GM12878 (cell line): ENCODE measurements at regions not wholly inside any gene's neighbourhood (a gene's known extent, or its start where the extent isn't known, plus 50 kb on each side); places are given as distances from the start of the nearest gene placed in this dataset.

ENCODE experiments used
- CBX5 ChIP-seq: sonication (generic); IDR thresholded peaks from 2 replicates; pipeline ENCODE4 v1.6.1; 2016; ENCODE audit warnings: low read depth, moderate library complexity, mild to moderate bottlenecking, inconsistent platforms
- CHD2 ChIP-seq: IDR thresholded peaks from 2 replicates; pipeline ENCODE4 v1.6.1; 2011; ENCODE audit warnings: low read depth, low read length, improper control_type of control experiment, borderline replicate concordance
- CHD4 ChIP-seq: fragments of 200-600 bp; sonication (generic); IDR thresholded peaks from 2 replicates; pipeline ENCODE4 v1.6.1; 2016; ENCODE audit warnings: mild to moderate bottlenecking
- CREB1 ChIP-seq: IDR thresholded peaks from 2 replicates; pipeline ENCODE4 v1.6.1; 2012; ENCODE audit warnings: low read depth, mild to moderate bottlenecking, inconsistent platforms
- JUND ChIP-seq: IDR thresholded peaks from 2 replicates; pipeline ENCODE4 v1.6.1; 2012; ENCODE audit warnings: low read depth, mild to moderate bottlenecking, low read length, improper control_type of control experiment, moderate library complexity
- NFXL1 ChIP-seq: fragments of 450-650 bp; IDR thresholded peaks from 2 replicates; pipeline ENCODE4 v1.6.1; 2017; ENCODE audit warnings: antibody characterized with exemption, mild to moderate bottlenecking, borderline replicate concordance
- PML ChIP-seq: IDR thresholded peaks from 2 replicates; pipeline ENCODE4 v1.6.1; 2012; ENCODE audit warnings: low read length, inconsistent platforms
- SRF ChIP-seq, 2 experiments: IDR thresholded peaks; 2 replicates each; pipeline ENCODE4 v1.6.1; 2011; ENCODE audit warnings: low read depth in 2 of 2, low read length in 2 of 2, mild to moderate bottlenecking in 1 of 2, moderate library complexity in 1 of 2
- ZNF24 ChIP-seq: fragments of 450-650 bp; IDR thresholded peaks from 2 replicates; pipeline ENCODE4 v1.6.1; 2017; ENCODE audit warnings: antibody characterized with exemption, mild to moderate bottlenecking
- ZNF622 ChIP-seq: fragments of 450-650 bp; IDR thresholded peaks from 2 replicates; pipeline ENCODE4 v1.6.1; 2017; ENCODE audit warnings: mild to moderate bottlenecking, inconsistent platforms
- ZZZ3 ChIP-seq: IDR thresholded peaks from 2 replicates; pipeline ENCODE4 v1.6.1; 2011; ENCODE audit warnings: low read depth; ENCODE audit not compliant: control insufficient read depth, insufficient read length
- TF ChIP-seq, protein P1 (sequence below): IDR thresholded peaks from 2 replicates; pipeline ENCODE4 v1.6.1; 2012; ENCODE audit warnings: improper control_type of control experiment, low read depth, low read length; ENCODE audit not compliant: insufficient replicate concordance
- TF ChIP-seq, protein P2 (sequence below): IDR thresholded peaks from 2 replicates; pipeline ENCODE4 v1.6.1; 2011; ENCODE audit warnings: borderline replicate concordance, low read depth, mild to moderate bottlenecking, moderate library complexity, mixed read lengths, low read length; ENCODE audit not compliant: insufficient read depth; ENCODE audit errors: extremely low read length
- TF ChIP-seq, protein P3 (sequence below): fragments of 450-650 bp; IDR thresholded peaks from 2 replicates; pipeline ENCODE4 v1.6.1; 2017; ENCODE audit warnings: low read depth, mild to moderate bottlenecking, moderate library complexity
- TF ChIP-seq, protein P4 (sequence below): fragments of 150-350 bp; IDR thresholded peaks from 2 replicates; pipeline ENCODE4 v1.6.1; 2016; ENCODE audit warnings: low read depth, low read length
- TF ChIP-seq, protein P5 (sequence below): IDR thresholded peaks from 2 replicates; pipeline ENCODE4 v1.6.1; 2012; ENCODE audit warnings: low read length, inconsistent platforms
- TF ChIP-seq, protein P6 (sequence below): fragments of 150-350 bp; IDR thresholded peaks from 2 replicates; pipeline ENCODE4 v1.6.1; 2014; ENCODE audit warnings: mild to moderate bottlenecking, low read depth, low read length

DNA sequence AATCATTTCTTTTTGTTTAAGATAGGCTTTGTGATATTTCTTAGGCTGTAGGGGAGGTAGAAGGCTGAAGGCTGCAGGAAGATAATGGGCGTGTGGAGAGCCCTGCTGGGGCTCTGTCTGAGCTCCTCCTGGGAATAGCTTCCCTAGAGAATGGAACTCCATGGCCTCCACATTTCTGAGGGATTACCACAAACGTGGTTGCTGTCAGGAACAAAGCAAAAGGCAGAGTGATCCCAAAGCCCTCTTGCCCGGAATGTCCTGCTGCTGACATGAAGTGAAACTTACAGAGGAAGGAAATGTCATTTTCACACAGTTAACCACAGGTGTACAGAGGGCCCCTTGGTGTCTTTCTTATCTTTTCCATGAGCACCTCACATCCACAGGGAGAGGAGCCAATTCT lies 89.3 kb downstream of the DDIT4L start (continued):
- TF ChIP-seq, protein P1, sequence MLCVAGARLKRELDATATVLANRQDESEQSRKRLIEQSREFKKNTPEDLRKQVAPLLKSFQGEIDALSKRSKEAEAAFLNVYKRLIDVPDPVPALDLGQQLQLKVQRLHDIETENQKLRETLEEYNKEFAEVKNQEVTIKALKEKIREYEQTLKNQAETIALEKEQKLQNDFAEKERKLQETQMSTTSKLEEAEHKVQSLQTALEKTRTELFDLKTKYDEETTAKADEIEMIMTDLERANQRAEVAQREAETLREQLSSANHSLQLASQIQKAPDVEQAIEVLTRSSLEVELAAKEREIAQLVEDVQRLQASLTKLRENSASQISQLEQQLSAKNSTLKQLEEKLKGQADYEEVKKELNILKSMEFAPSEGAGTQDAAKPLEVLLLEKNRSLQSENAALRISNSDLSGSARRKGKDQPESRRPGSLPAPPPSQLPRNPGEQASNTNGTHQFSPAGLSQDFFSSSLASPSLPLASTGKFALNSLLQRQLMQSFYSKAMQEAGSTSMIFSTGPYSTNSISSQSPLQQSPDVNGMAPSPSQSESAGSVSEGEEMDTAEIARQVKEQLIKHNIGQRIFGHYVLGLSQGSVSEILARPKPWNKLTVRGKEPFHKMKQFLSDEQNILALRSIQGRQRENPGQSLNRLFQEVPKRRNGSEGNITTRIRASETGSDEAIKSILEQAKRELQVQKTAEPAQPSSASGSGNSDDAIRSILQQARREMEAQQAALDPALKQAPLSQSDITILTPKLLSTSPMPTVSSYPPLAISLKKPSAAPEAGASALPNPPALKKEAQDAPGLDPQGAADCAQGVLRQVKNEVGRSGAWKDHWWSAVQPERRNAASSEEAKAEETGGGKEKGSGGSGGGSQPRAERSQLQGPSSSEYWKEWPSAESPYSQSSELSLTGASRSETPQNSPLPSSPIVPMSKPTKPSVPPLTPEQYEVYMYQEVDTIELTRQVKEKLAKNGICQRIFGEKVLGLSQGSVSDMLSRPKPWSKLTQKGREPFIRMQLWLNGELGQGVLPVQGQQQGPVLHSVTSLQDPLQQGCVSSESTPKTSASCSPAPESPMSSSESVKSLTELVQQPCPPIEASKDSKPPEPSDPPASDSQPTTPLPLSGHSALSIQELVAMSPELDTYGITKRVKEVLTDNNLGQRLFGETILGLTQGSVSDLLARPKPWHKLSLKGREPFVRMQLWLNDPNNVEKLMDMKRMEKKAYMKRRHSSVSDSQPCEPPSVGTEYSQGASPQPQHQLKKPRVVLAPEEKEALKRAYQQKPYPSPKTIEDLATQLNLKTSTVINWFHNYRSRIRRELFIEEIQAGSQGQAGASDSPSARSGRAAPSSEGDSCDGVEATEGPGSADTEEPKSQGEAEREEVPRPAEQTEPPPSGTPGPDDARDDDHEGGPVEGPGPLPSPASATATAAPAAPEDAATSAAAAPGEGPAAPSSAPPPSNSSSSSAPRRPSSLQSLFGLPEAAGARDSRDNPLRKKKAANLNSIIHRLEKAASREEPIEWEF = no peak
- TF ChIP-seq ZNF622 = no peak
- no peak for TF ChIP-seq ZNF24
- TF ChIP-seq PML = no peak
- no peak for TF ChIP-seq CBX5
- no peak for TF ChIP-seq CHD2
- TF ChIP-seq, protein P2, sequence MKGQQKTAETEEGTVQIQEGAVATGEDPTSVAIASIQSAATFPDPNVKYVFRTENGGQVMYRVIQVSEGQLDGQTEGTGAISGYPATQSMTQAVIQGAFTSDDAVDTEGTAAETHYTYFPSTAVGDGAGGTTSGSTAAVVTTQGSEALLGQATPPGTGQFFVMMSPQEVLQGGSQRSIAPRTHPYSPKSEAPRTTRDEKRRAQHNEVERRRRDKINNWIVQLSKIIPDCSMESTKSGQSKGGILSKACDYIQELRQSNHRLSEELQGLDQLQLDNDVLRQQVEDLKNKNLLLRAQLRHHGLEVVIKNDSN = no peak
- TF ChIP-seq CREB1 = no peak
- TF ChIP-seq, protein P3, sequence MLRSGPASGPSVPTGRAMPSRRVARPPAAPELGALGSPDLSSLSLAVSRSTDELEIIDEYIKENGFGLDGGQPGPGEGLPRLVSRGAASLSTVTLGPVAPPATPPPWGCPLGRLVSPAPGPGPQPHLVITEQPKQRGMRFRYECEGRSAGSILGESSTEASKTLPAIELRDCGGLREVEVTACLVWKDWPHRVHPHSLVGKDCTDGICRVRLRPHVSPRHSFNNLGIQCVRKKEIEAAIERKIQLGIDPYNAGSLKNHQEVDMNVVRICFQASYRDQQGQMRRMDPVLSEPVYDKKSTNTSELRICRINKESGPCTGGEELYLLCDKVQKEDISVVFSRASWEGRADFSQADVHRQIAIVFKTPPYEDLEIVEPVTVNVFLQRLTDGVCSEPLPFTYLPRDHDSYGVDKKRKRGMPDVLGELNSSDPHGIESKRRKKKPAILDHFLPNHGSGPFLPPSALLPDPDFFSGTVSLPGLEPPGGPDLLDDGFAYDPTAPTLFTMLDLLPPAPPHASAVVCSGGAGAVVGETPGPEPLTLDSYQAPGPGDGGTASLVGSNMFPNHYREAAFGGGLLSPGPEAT = peak; percentile 81
- no peak for TF ChIP-seq NFXL1
- TF ChIP-seq, protein P4, sequence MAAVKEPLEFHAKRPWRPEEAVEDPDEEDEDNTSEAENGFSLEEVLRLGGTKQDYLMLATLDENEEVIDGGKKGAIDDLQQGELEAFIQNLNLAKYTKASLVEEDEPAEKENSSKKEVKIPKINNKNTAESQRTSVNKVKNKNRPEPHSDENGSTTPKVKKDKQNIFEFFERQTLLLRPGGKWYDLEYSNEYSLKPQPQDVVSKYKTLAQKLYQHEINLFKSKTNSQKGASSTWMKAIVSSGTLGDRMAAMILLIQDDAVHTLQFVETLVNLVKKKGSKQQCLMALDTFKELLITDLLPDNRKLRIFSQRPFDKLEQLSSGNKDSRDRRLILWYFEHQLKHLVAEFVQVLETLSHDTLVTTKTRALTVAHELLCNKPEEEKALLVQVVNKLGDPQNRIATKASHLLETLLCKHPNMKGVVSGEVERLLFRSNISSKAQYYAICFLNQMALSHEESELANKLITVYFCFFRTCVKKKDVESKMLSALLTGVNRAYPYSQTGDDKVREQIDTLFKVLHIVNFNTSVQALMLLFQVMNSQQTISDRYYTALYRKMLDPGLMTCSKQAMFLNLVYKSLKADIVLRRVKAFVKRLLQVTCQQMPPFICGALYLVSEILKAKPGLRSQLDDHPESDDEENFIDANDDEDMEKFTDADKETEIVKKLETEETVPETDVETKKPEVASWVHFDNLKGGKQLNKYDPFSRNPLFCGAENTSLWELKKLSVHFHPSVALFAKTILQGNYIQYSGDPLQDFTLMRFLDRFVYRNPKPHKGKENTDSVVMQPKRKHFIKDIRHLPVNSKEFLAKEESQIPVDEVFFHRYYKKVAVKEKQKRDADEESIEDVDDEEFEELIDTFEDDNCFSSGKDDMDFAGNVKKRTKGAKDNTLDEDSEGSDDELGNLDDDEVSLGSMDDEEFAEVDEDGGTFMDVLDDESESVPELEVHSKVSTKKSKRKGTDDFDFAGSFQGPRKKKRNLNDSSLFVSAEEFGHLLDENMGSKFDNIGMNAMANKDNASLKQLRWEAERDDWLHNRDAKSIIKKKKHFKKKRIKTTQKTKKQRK = no peak
- TF ChIP-seq, protein P5, sequence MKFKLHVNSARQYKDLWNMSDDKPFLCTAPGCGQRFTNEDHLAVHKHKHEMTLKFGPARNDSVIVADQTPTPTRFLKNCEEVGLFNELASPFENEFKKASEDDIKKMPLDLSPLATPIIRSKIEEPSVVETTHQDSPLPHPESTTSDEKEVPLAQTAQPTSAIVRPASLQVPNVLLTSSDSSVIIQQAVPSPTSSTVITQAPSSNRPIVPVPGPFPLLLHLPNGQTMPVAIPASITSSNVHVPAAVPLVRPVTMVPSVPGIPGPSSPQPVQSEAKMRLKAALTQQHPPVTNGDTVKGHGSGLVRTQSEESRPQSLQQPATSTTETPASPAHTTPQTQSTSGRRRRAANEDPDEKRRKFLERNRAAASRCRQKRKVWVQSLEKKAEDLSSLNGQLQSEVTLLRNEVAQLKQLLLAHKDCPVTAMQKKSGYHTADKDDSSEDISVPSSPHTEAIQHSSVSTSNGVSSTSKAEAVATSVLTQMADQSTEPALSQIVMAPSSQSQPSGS = no peak
- no peak for TF ChIP-seq ZZZ3
- TF ChIP-seq, protein P6, sequence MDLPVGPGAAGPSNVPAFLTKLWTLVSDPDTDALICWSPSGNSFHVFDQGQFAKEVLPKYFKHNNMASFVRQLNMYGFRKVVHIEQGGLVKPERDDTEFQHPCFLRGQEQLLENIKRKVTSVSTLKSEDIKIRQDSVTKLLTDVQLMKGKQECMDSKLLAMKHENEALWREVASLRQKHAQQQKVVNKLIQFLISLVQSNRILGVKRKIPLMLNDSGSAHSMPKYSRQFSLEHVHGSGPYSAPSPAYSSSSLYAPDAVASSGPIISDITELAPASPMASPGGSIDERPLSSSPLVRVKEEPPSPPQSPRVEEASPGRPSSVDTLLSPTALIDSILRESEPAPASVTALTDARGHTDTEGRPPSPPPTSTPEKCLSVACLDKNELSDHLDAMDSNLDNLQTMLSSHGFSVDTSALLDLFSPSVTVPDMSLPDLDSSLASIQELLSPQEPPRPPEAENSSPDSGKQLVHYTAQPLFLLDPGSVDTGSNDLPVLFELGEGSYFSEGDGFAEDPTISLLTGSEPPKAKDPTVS = no peak
- no peak for TF ChIP-seq JUND
- no peak for TF ChIP-seq SRF (IDR thresholded peaks at IDR 0.05; ENCODE audit: low read depth in 2 of 2, low read length in 2 of 2)
- no peak for TF ChIP-seq CHD4
